ENCODE measurements at regions not wholly inside any gene's neighbourhood (a gene's known extent, or its start where the extent isn't known, plus 50 kb on each side); places are given as distances from the start of the nearest gene placed in this dataset.

DNA sequence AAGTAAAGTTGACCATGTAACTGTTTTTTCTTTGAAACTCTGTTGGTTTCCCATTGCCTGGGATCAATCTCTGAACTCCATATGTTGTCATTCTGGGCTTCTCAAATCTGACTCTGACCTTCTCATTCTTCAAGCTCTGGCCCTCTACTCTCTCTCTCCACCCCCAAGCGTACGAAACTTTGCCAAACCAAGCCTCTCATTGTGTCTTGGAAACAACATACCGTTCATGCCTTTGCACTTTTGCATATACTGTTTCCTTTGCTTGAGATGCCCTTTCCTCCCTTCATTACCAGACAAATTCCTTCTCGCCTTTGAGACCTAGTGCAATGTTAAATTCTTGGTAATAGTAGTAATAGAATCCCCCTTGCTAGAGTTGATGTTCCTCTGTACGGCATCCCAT lies 113.7 kb downstream of the OLFM4 start:
- TF ChIP-seq, protein P1, sequence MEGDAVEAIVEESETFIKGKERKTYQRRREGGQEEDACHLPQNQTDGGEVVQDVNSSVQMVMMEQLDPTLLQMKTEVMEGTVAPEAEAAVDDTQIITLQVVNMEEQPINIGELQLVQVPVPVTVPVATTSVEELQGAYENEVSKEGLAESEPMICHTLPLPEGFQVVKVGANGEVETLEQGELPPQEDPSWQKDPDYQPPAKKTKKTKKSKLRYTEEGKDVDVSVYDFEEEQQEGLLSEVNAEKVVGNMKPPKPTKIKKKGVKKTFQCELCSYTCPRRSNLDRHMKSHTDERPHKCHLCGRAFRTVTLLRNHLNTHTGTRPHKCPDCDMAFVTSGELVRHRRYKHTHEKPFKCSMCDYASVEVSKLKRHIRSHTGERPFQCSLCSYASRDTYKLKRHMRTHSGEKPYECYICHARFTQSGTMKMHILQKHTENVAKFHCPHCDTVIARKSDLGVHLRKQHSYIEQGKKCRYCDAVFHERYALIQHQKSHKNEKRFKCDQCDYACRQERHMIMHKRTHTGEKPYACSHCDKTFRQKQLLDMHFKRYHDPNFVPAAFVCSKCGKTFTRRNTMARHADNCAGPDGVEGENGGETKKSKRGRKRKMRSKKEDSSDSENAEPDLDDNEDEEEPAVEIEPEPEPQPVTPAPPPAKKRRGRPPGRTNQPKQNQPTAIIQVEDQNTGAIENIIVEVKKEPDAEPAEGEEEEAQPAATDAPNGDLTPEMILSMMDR (IDR thresholded peaks at IDR 0.05), result no peak
- no peak for TF ChIP-seq POLR2A (IDR thresholded peaks at IDR 0.05)
